GM10266 (cell line): ENCODE measurements at regions not wholly inside any gene's neighbourhood (a gene's known extent, or its start where the extent isn't known, plus 50 kb on each side); places are given as distances from the start of the nearest gene placed in this dataset.

Source experiments
- DNase-seq: peaks from one replicate; pipeline ENCODE4 v3.0.0; 2012; ENCODE audit errors: extremely low spot score
- TF ChIP-seq, protein P1 (sequence below): IDR thresholded peaks from 2 replicates; pipeline ENCODE4 v1.5.1; 2012; ENCODE audit warnings: mild to moderate bottlenecking, low read depth; ENCODE audit not compliant: control insufficient read depth, insufficient read depth; ENCODE audit errors: missing control alignments

DNA sequence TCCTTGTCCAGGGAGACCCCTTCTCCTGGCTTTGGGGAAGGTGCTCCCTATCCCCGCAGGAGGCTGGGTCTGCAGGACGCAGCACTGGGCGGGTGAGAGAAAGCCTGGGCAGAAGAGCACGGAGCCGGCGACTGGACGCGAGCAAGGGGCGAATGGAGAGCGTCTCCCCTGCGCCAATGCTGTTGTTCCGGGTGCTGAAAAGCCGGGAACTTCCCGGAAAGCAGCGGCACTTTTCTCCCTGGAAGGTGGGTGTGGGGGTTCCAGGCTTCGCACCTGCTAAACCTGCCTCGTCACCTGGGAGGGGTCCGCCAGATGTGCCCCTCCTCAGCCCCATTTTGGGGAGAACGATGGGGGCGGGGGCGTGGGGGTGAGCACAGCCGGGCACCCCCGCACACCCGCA, 417.1 kb upstream of the TMTC1 start:
- TF ChIP-seq, protein P1, sequence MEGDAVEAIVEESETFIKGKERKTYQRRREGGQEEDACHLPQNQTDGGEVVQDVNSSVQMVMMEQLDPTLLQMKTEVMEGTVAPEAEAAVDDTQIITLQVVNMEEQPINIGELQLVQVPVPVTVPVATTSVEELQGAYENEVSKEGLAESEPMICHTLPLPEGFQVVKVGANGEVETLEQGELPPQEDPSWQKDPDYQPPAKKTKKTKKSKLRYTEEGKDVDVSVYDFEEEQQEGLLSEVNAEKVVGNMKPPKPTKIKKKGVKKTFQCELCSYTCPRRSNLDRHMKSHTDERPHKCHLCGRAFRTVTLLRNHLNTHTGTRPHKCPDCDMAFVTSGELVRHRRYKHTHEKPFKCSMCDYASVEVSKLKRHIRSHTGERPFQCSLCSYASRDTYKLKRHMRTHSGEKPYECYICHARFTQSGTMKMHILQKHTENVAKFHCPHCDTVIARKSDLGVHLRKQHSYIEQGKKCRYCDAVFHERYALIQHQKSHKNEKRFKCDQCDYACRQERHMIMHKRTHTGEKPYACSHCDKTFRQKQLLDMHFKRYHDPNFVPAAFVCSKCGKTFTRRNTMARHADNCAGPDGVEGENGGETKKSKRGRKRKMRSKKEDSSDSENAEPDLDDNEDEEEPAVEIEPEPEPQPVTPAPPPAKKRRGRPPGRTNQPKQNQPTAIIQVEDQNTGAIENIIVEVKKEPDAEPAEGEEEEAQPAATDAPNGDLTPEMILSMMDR = no peak
- DNase-seq = no peak

DNA sequence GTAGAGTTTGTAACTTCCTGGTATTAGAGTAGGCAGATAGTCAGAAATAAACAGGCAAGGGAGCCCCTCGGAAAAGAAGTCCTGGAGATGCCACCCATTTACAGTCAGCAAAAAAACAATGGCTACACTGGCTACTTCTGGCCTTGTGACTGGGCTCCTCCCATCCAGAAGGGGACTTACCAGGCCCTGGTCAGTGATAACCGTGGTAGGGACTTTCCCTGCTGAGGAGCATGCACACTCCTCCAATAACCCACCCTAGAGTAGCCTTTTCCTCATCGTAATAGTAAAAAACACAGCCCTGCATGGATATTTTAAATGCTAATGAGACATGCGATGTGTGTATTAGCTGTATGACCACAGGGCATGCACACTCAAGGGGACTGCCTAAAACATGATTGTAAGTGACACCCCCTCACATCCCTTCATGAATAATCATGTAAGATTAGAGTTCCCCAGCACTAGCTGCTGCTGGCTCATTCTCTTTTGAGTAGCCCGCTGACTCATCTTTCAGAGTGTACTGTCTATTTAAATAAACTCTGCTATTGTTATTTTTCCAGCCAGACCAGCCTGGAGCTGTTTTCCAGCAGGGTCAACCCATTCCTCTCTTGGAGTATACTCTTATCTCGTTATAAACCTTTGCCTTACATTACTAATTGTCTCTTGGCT, 413.8 kb upstream of the TMTC1 start:
- DNase-seq = no peak
- TF ChIP-seq, protein P1 = no peak

DNA sequence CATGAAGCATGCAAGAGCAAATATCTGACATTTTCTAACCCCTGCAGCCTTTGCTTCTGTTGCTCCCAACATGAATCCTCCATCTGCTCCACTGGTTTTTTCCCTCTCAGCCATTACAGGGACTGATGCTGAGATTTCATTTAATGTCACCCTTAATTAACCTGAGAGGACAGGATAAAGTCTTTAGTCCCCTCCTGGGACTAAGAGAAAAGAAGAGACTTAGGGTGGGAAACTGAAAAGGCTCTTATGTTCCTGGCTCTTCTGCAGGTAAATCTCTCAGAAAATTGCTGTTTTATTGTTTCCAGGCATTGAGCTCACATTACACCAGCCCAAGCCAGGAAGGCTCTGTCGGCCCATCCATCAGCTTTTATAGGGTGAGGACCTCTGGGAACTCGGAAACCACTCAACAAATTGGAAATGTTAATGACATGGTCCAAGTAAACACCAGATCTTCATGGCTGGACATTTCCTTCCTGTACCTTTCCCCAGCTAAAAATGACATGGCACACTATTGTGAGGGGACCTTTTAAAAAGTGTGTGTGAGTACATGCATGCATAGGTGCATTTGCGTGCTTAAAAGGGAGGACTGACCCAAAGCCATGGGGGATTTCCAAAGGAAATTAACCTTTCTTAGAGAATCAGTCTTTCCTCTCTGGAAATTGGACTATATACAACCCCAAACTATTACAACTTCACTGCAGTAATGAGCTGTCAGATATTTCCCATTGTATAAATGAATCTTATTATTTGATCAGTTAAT, 408.1 kb upstream of the TMTC1 start:
- TF ChIP-seq, protein P1 = no peak
- no peak for DNase-seq

GRCh38 chr12:30188602-30189326, 405.0 kb upstream of the TMTC1 start:
- DNase-seq = no peak
- TF ChIP-seq, protein P1 = no peak

DNA sequence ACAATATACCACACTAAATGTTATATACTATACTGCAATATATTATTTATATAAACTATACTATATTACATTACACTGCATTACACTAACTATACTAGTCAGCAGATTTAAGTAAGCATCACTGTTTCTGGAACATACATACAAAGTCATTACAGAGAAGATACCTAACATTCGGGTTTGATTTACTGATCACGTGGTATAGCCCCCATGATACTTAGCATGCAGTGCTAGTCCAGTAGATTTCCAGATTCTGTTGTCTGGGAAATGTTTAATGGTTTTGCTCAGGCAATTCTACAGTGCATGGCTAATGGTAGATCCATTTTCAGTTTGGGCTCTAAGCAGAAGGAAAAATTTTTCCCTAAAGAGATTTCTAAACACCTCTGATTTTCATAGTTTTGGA, 403.7 kb upstream of the TMTC1 start:
- TF ChIP-seq, protein P1 = no peak
- DNase-seq = no peak

- DNase-seq = no peak
- TF ChIP-seq, protein P1 = no peak
Observed at GRCh38 chr12:30181334-30181733, 397.6 kb upstream of the TMTC1 start.
